Fibroblast of the conjunctiva (primary cell): ENCODE measurements at regions not wholly inside any gene's neighbourhood (a gene's known extent, or its start where the extent isn't known, plus 50 kb on each side); places are given as distances from the start of the nearest gene placed in this dataset.

ENCODE experiments used
- DNase-seq: peaks from one replicate; pipeline ENCODE4 v3.0.0-alpha.2; 2010; ENCODE audit warnings: low read depth

GRCh38 chr14:49527221-49527620 is 59.0 kb downstream of the RPS29 start:
- DNase-seq, result no peak

DNA sequence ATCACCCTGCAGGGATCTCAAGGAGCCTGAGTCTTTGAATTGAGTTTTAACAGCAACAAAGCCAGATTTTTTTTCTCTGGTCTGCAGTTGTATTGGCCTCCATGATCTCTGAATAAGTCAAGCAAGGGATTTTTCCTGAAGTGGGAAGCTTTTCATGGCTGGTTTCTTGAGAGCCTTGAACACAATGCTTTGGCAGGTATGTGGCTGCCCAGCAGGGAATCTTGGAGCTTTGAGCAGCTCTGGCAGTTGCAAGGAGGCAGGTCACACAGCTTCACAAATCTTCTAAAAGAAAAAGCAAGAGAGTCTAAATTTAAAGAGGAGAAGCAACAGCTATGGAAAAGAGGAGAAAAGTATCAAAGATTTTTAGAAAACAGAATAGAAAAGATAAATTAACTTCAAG is 60.1 kb downstream of the RPS29 start:
- no peak for DNase-seq

- DNase-seq, result no peak
Measured at GRCh38 chr14:49516286-49516685, 69.9 kb downstream of the RPS29 start.

GRCh38 chr14:49512571-49512970 is 73.6 kb downstream of the RPS29 start:
- no peak for DNase-seq

GRCh38 chr14:49512147-49512551 is 74.0 kb downstream of the RPS29 start:
- DNase-seq, result no peak

DNA sequence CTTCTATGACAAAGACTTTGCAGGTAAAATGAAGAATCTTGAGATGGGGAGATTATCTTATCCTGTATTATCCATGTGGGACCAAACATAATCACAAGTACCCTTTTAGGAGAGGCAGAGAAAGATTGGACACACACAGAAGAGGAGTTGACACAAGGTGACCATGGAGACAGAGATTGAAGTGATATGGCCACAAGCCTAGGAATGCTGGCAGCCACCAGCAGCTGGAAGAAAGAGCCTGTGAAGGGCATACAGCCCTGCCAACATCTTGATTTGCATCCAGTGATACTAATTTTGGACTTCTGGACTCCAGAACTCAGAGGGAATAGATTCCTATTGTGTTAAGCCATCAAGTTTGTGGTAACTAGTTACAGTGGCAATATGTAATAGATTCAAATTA is 78.1 kb downstream of the RPS29 start:
- DNase-seq, result no peak

DNA sequence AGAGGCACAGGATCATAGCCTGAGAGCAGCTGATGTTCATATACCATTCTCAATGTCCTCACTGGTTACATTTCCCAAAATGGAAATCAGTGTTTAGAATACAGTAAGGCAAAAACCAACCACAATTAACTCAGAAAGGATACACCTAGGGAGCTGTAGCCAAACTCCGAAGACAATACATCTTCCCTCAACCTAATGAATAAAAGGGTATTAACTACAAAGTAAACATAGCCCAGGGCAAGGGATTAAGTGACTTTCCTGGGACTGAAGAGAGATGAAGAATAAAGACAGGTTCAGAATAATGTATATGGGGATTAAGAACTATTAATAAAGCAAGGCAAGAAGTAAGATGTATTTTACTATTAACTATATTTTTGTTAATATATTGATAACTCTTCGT is 79.5 kb downstream of the RPS29 start:
- no peak for DNase-seq

DNA sequence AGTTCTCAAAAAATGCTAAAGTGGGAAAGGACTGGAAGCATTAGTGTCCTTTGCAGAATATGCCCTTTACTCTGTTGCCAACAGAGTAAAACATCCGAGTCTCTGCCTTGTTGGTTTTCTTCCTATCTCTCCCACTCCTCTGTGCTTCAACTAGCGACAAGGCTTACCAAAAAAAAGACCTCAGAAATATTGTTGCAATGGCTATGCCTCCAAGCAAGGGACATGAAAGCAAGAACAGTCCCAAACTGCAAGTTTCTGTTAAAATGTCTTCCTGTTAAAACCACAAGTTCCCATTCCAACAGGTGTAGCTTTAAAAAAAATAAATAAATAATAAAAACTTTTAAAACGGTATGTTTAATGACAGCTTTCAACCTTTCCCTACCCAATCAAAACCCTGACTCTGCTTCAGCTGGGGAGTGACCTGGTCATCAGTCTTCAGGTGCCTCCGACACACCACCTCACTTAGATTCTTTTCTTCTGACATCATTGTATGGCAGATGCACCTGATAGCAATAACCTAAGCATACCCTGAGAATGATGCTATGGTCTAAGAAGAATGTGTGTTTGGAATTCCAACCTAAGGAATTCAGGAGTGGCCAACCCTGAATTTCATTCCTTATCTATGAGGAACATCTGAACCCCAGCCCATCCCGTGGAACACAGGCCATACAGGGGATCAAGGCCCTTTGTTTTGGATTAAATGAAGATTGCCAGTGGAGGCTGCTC is 81.0 kb downstream of the RPS29 start:
- DNase-seq, result no peak

GRCh38 chr14:49497725-49498348 is 88.3 kb downstream of the RPS29 start:
- peak; percentile 49 for DNase-seq

DNA sequence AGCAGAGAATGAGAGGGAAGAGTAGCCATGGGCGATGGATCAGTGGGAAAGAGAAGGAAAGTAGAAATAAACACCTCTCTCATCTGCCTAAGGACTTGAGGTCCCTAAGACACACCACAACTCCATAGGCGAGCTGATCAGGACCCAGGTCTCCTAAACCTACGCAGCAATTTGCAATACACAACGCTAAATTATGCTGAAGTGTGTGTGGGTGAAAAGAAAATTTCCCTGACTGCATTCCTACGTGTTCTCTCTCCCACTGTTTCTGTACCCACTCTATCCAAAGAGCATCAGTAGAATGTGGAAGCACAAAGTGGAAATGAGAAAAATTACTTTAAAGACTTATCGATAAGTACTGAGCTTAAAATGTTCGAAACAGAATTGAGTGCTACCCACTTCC is 88.9 kb downstream of the RPS29 start:
- DNase-seq, result no peak

GRCh38 chr14:49494836-49495235 is 91.3 kb downstream of the RPS29 start:
- DNase-seq, result no peak

GRCh38 chr14:49493557-49493956 is 92.6 kb downstream of the RPS29 start:
- no peak for DNase-seq

- no peak for DNase-seq
Measured at GRCh38 chr14:49492151-49492550, 94.0 kb downstream of the RPS29 start.

- DNase-seq, result no peak
Measured at GRCh38 chr14:49489341-49489740, 96.8 kb downstream of the RPS29 start.

DNA sequence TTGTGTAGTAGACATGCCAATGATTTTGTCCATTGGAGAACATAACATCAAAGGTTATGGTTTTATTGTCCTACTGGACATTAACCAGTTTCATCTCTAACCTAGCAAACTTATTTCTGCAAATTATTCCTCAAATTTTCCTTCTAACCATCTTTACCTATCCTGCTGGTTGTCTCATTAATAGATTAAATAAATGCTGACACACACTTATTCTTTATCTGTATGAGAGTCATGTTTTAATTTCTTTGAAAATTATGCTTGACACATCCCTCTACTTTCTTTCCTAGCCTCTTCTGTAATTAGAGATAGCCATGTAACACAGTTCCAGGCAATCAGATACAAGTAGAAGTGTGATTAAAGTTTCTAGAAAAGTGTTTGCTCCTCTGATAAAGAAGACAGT is 98.9 kb downstream of the RPS29 start:
- DNase-seq, result no peak

- no peak for DNase-seq
Measured at GRCh38 chr14:49485290-49485689, 100.9 kb downstream of the RPS29 start.

DNA sequence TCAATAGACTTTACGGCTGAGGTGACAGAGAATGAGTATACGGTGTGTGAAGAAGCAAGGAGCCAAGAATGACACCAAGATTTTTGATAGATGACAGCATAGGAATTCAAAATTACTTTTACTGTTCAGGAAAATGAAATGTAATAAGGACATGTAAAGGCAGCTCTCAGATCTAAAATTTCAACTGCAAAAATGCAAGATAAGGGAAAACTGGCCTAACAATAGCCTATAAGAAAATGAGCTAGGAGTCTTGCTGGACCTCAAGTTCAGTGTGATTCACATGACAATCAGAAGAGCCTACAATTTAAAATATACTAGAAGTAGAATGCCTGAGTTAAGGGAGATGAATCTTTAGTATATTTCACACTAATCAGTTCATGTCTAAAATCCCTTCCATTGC is 102.0 kb downstream of the RPS29 start:
- DNase-seq, result no peak

- no peak for DNase-seq
Measured at GRCh38 chr14:49483268-49483667, 102.9 kb downstream of the RPS29 start.

GRCh38 chr14:49480979-49481498 is 105.1 kb downstream of the RPS29 start:
- DNase-seq, result no peak

GRCh38 chr14:49480053-49480760 is 106.0 kb downstream of the RPS29 start:
- no peak for DNase-seq

DNA sequence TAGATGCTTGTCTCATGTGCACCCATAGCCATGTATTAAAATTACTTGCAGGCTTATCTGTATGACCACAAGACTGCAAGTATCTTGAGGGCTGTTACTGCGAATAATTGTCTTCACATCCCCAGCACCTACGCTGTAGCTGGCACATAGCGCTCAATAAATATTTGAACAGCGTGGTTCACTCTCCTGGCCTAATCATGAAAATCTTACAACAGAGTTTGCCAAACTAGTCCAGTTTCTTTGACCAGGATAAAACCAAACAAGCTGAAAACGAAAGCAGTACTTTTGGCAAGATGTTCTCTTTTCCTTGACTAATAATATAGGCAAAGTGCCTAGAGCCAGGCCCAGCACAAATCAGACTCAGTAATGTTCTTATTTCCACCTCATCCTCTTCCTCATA is 106.7 kb downstream of the RPS29 start:
- DNase-seq, result no peak

DNA sequence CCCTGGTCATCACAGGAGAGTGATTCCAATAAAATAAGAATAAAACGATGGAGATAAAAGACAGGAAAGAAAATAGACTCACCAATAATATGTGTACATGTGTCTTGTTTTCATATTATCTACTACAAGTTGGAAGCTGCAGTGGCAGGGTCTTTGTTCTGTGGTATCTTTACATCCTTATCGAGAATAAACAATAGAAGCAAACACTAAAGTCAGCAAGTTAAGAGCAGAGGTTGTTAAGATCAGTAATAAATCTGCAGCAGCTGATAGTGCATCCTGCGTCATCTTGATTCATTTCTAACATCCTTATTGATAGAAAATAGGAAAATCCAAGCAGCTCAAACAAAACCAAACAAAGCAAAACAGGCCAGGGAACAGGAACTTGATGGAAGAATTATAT is 107.4 kb downstream of the RPS29 start:
- DNase-seq, result no peak

DNA sequence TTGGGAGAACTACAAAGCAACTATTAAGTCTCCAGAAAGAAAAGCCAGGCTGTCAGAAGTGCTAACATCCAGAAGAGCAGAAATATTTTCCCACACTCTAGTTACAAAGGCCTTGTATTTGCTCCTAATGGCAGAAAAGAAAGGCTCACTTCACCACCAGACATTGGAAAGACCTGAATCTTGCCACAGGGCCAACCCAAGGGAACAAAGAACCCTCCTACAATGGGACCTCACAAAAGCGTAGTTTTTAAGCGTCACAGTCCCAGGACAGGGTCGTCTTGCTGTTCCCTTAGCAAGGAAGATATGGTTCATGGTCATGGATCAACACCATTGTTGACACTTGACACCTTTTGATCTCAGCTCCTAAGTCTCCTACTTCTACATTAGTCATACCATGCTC is 119.1 kb downstream of the RPS29 start:
- no peak for DNase-seq
